ENCODE measurements at regions not wholly inside any gene's neighbourhood (a gene's known extent, or its start where the extent isn't known, plus 50 kb on each side); places are given as distances from the start of the nearest gene placed in this dataset.

GRCh38 chr1:232548691-232549090 is 81.2 kb downstream of the SIPA1L2 start:
- TF ChIP-seq FOXM1 (IDR thresholded peaks at IDR 0.05; ENCODE audit: borderline replicate concordance, low read depth), result no peak
- no peak for TF ChIP-seq TEAD4 (IDR thresholded peaks at IDR 0.05)
- no peak for TF ChIP-seq ZBTB7A (IDR thresholded peaks at IDR 0.05; ENCODE audit: low read depth)
- no peak for TF ChIP-seq MAX (IDR thresholded peaks at IDR 0.05)
- no peak for TF ChIP-seq TAF1 (IDR thresholded peaks at IDR 0.05; ENCODE audit: low read depth)
- TF ChIP-seq CEBPB (IDR thresholded peaks at IDR 0.05), result no peak
- no peak for TF ChIP-seq REST (IDR thresholded peaks at IDR 0.05; ENCODE audit: low read depth)
- no peak for TF ChIP-seq USF1 (IDR thresholded peaks at IDR 0.05)
- TF ChIP-seq CREB1 (IDR thresholded peaks at IDR 0.05; ENCODE audit: low read depth), result no peak
- TF ChIP-seq YY1 (IDR thresholded peaks at IDR 0.05; ENCODE audit: low read depth), result no peak
- TF ChIP-seq EGR1 (IDR thresholded peaks at IDR 0.05), result no peak
- TF ChIP-seq NFIC (IDR thresholded peaks at IDR 0.05), result no peak
- TF ChIP-seq RAD21 (IDR thresholded peaks at IDR 0.05; ENCODE audit: low read depth), result no peak
- no peak for TF ChIP-seq EP300 (IDR thresholded peaks at IDR 0.05; ENCODE audit: borderline replicate concordance)
- no peak for TF ChIP-seq TCF12 (IDR thresholded peaks at IDR 0.05; ENCODE audit: low read depth)

GRCh38 chr1:232547938-232548484 is 81.9 kb downstream of the SIPA1L2 start:
- TF ChIP-seq NFIC (IDR thresholded peaks at IDR 0.05) (no peak), ZBTB7A (IDR thresholded peaks at IDR 0.05; ENCODE audit: low read depth) (no peak), CREB1 (IDR thresholded peaks at IDR 0.05; ENCODE audit: low read depth) (no peak), YY1 (IDR thresholded peaks at IDR 0.05; ENCODE audit: low read depth) (no peak), REST (IDR thresholded peaks at IDR 0.05; ENCODE audit: low read depth) (no peak), USF1 (IDR thresholded peaks at IDR 0.05) (no peak), TCF12 (IDR thresholded peaks at IDR 0.05; ENCODE audit: low read depth) (no peak), TAF1 (IDR thresholded peaks at IDR 0.05; ENCODE audit: low read depth) (no peak), RAD21 (IDR thresholded peaks at IDR 0.05; ENCODE audit: low read depth) (no peak), EGR1 (IDR thresholded peaks at IDR 0.05) (no peak), EP300 (IDR thresholded peaks at IDR 0.05; ENCODE audit: borderline replicate concordance) (no peak), TEAD4 (IDR thresholded peaks at IDR 0.05) (no peak), MAX (IDR thresholded peaks at IDR 0.05) (no peak), CEBPB (IDR thresholded peaks at IDR 0.05) (no peak), FOXM1 (IDR thresholded peaks at IDR 0.05; ENCODE audit: borderline replicate concordance, low read depth) (no peak)

GRCh38 chr1:232542633-232543593 is 87.0 kb downstream of the SIPA1L2 start:
- TF ChIP-seq YY1 (IDR thresholded peaks at IDR 0.05; ENCODE audit: low read depth), result no peak
- no peak for TF ChIP-seq REST (IDR thresholded peaks at IDR 0.05; ENCODE audit: low read depth)
- no peak for TF ChIP-seq CREB1 (IDR thresholded peaks at IDR 0.05; ENCODE audit: low read depth)
- TF ChIP-seq ZBTB7A (IDR thresholded peaks at IDR 0.05; ENCODE audit: low read depth), result no peak
- no peak for TF ChIP-seq TAF1 (IDR thresholded peaks at IDR 0.05; ENCODE audit: low read depth)
- TF ChIP-seq TEAD4 (IDR thresholded peaks at IDR 0.05), result no peak
- TF ChIP-seq EGR1 (IDR thresholded peaks at IDR 0.05), result no peak
- TF ChIP-seq RAD21 (IDR thresholded peaks at IDR 0.05; ENCODE audit: low read depth), result no peak
- no peak for TF ChIP-seq CEBPB (IDR thresholded peaks at IDR 0.05)
- TF ChIP-seq TCF12 (IDR thresholded peaks at IDR 0.05; ENCODE audit: low read depth), result no peak
- TF ChIP-seq MAX (IDR thresholded peaks at IDR 0.05), result no peak
- TF ChIP-seq FOXM1 (IDR thresholded peaks at IDR 0.05; ENCODE audit: borderline replicate concordance, low read depth), result no peak
- TF ChIP-seq EP300 (IDR thresholded peaks at IDR 0.05; ENCODE audit: borderline replicate concordance), result no peak
- TF ChIP-seq NFIC (IDR thresholded peaks at IDR 0.05), result no peak
- no peak for TF ChIP-seq USF1 (IDR thresholded peaks at IDR 0.05)
